ENCODE measurements at regions not wholly inside any gene's neighbourhood (a gene's known extent, or its start where the extent isn't known, plus 50 kb on each side); places are given as distances from the start of the nearest gene placed in this dataset.

- TF ChIP-seq, protein P1, sequence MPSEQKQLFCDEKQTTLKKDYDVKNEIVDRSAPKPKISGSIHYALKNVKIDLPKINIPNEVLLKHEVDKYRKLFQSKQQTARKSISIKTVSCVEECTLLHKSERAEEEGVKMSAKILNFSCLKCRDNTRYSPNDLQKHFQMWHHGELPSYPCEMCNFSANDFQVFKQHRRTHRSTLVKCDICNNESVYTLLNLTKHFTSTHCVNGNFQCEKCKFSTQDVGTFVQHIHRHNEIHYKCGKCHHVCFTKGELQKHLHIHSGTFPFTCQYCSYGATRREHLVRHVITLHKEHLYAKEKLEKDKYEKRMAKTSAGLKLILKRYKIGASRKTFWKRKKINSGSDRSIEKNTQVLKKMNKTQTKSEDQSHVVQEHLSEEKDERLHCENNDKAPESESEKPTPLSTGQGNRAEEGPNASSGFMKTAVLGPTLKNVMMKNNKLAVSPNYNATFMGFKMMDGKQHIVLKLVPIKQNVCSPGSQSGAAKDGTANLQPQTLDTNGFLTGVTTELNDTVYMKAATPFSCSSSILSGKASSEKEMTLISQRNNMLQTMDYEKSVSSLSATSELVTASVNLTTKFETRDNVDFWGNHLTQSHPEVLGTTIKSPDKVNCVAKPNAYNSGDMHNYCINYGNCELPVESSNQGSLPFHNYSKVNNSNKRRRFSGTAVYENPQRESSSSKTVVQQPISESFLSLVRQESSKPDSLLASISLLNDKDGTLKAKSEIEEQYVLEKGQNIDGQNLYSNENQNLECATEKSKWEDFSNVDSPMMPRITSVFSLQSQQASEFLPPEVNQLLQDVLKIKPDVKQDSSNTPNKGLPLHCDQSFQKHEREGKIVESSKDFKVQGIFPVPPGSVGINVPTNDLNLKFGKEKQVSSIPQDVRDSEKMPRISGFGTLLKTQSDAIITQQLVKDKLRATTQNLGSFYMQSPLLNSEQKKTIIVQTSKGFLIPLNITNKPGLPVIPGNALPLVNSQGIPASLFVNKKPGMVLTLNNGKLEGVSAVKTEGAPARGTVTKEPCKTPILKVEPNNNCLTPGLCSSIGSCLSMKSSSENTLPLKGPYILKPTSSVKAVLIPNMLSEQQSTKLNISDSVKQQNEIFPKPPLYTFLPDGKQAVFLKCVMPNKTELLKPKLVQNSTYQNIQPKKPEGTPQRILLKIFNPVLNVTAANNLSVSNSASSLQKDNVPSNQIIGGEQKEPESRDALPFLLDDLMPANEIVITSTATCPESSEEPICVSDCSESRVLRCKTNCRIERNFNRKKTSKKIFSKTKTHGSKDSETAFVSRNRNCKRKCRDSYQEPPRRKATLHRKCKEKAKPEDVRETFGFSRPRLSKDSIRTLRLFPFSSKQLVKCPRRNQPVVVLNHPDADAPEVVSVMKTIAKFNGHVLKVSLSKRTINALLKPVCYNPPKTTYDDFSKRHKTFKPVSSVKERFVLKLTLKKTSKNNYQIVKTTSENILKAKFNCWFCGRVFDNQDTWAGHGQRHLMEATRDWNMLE (tag by site-specific recombination; conservative IDR thresholded peaks at IDR 0.05; ENCODE audit: low read depth): no peak
- TF ChIP-seq MZF1 (tag by site-specific recombination; IDR thresholded peaks at IDR 0.05; ENCODE audit: borderline replicate concordance): no peak
- no peak for TF ChIP-seq ZNF394 (tag by site-specific recombination; IDR thresholded peaks at IDR 0.05; ENCODE audit: borderline replicate concordance)
- TF ChIP-seq ZFP3 (tag by site-specific recombination; IDR thresholded peaks at IDR 0.05; ENCODE audit: low read depth): no peak
- TF ChIP-seq ZNF302 (tag by site-specific recombination; IDR thresholded peaks at IDR 0.05; ENCODE audit: low read depth): no peak
- no peak for TF ChIP-seq ZNF214 (tag by site-specific recombination; IDR thresholded peaks at IDR 0.05; ENCODE audit: borderline replicate concordance)
- no peak for TF ChIP-seq KLF16 (tag by site-specific recombination; IDR thresholded peaks at IDR 0.05)
These were observed 123.2 kb downstream of the LMO3 start (continued) for GRCh38 chr12:16482726-16483125.

DNA sequence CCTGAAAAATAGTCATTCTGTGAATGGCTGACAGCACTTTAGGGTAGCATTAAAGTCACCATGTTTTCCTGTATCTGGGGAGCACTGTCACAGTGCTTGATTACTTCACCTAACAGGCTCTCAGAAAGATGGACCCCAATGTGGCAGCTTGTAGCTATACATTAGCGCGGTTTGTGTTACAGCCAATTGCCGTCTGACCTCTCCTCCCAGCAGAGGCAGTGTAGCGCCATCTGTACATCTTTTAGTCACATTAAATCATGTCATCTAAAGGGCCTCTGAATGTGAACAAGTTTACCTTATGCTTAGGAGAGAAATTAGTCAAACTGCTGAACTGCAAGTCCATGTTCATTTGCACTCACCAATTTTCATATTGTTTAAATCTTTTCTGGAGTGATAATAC is 113.7 kb downstream of the LMO3 start:
- Histone ChIP-seq H3K9me3 (ENCODE audit: control insufficient read depth, insufficient read depth, low read depth, low read length) (no peaks in the 10 kb centered on the region), H3K27ac (ENCODE audit: extremely low read depth, low read depth, low read length) (no peak overlapping the region), H3K4me3 (ENCODE audit: low read depth, low read length) (no peak overlapping the region), H3K36me3 (ENCODE audit: control insufficient read depth in 2 of 2, insufficient read depth in 1 of 2, low read length in 2 of 2) (no peaks in the 10 kb centered on the region), H3K4me1 (ENCODE audit: control insufficient read depth, insufficient read depth, low read length) (no peaks in the 10 kb centered on the region)
- POLR2A ChIA-PET: no interaction called here
- CTCF ChIA-PET: interaction anchor here (0.6 kb wide), 1 partner anchor 435 kb away, joined by 4 read pairs; no protein-coding TSS in a partner anchor
- TF ChIP-seq ZNF404 (tag by site-specific recombination; IDR thresholded peaks at IDR 0.05): no peak
- TF ChIP-seq ZFP41 (tag by site-specific recombination; IDR thresholded peaks at IDR 0.05; ENCODE audit: borderline replicate concordance): no peak
- TF ChIP-seq, protein P2, sequence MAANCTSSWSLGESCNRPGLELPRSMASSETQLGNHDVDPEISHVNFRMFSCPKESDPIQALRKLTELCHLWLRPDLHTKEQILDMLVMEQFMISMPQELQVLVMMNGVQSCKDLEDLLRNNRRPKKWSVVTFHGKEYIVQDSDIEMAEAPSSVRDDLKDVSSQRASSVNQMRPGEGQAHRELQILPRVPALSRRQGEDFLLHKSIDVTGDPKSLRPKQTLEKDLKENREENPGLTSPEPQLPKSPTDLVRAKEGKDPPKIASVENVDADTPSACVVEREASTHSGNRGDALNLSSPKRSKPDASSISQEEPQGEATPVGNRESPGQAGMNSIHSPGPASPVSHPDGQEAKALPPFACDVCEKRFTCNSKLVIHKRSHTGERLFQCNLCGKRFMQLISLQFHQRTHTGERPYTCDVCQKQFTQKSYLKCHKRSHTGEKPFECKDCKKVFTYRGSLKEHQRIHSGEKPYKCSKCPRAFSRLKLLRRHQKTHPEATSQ (tag by site-specific recombination; IDR thresholded peaks at IDR 0.05): no peak
- TF ChIP-seq, protein P3, sequence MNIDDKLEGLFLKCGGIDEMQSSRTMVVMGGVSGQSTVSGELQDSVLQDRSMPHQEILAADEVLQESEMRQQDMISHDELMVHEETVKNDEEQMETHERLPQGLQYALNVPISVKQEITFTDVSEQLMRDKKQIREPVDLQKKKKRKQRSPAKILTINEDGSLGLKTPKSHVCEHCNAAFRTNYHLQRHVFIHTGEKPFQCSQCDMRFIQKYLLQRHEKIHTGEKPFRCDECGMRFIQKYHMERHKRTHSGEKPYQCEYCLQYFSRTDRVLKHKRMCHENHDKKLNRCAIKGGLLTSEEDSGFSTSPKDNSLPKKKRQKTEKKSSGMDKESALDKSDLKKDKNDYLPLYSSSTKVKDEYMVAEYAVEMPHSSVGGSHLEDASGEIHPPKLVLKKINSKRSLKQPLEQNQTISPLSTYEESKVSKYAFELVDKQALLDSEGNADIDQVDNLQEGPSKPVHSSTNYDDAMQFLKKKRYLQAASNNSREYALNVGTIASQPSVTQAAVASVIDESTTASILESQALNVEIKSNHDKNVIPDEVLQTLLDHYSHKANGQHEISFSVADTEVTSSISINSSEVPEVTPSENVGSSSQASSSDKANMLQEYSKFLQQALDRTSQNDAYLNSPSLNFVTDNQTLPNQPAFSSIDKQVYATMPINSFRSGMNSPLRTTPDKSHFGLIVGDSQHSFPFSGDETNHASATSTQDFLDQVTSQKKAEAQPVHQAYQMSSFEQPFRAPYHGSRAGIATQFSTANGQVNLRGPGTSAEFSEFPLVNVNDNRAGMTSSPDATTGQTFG (tag by site-specific recombination; IDR thresholded peaks at IDR 0.05; ENCODE audit: borderline replicate concordance): no peak
- no peak for TF ChIP-seq ZNF16 (tag by site-specific recombination; IDR thresholded peaks at IDR 0.05; ENCODE audit: low read depth)
- TF ChIP-seq OSR2 (tag by site-specific recombination; IDR thresholded peaks at IDR 0.05): no peak
